Right lobe of liver (tissue), 4 donors: ENCODE measurements at regions not wholly inside any gene's neighbourhood (a gene's known extent, or its start where the extent isn't known, plus 50 kb on each side); places are given as distances from the start of the nearest gene placed in this dataset.

Experiments used
- POLR2A ChIP-seq: fragments of 450-650 bp; IDR thresholded peaks from one replicate; pipeline ENCODE4 v1.6.1; 2017; ENCODE audit warnings: antibody characterized with exemption, mild to moderate bottlenecking
- TF ChIP-seq, protein P1 (sequence below), 4 donors: fragments of 200-600 bp in 3 of 4; fragments of 450-650 bp in 1 of 4; IDR thresholded peaks; one replicate each; pipeline versions ENCODE4 v1.5.1 to v1.8.0; 2016 to 2022; ENCODE audit warnings: antibody characterized with exemption in 4 of 4, mild to moderate bottlenecking in 2 of 4
- donor health status: DM: no; HTN: no; CAD: no.
- donor health status: DM: no; HTN: no; CAD: no.
- donor health status: DM: no; HTN: yes; CAD: no.

DNA sequence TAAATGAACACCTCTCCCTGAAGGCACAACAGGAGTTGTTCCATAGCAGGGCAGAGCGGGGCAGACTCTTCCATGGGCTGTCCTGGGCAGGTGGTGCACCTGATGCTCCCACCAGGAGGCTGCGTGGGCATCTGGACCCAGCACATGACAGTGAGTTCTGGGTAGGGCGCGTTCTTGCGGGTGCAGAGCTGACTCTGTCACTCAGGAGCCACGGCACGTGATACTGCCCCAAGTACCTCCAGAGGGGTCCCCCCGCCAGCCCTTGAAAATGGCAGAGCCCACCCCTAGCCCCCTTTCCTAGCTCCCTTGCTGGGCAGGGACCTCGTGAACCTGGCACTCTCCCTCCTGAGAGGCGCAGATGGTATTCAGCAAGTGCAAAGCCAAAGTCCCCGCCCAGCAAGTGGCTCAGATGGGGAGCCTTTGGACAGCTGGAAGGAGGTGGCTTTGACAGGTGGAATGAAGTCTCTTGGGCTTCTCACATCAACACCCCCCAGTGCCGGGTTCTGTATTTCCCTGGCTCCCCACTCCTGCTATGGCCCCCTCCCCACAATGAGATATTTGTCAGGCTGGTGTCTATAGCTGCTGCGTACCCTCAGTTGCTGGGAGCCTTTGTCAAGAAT, 172.1 kb downstream of the TBC1D2B start:
- TF ChIP-seq, protein P1, sequence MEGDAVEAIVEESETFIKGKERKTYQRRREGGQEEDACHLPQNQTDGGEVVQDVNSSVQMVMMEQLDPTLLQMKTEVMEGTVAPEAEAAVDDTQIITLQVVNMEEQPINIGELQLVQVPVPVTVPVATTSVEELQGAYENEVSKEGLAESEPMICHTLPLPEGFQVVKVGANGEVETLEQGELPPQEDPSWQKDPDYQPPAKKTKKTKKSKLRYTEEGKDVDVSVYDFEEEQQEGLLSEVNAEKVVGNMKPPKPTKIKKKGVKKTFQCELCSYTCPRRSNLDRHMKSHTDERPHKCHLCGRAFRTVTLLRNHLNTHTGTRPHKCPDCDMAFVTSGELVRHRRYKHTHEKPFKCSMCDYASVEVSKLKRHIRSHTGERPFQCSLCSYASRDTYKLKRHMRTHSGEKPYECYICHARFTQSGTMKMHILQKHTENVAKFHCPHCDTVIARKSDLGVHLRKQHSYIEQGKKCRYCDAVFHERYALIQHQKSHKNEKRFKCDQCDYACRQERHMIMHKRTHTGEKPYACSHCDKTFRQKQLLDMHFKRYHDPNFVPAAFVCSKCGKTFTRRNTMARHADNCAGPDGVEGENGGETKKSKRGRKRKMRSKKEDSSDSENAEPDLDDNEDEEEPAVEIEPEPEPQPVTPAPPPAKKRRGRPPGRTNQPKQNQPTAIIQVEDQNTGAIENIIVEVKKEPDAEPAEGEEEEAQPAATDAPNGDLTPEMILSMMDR (IDR thresholded peaks at IDR 0.05): no peak
- no peak for TF ChIP-seq POLR2A
